Fibroblast of lung (primary cell): ENCODE measurements at regions not wholly inside any gene's neighbourhood (a gene's known extent, or its start where the extent isn't known, plus 50 kb on each side); places are given as distances from the start of the nearest gene placed in this dataset.

Experiments
- DNase-seq, 2 donors: peaks; one replicate each; pipeline versions ENCODE4 v3.0.0 to v3.0.0-alpha.2; 2010; ENCODE audit warnings: low read depth in 2 of 2
- H2AFZ ChIP-seq: 2 replicates; pipeline ENCODE4 v1.5.1; 2012; ENCODE audit warnings: low read length, control low read depth, inconsistent platforms
- H3K27ac ChIP-seq: 2 replicates; pipeline ENCODE4 v1.5.1; 2011; ENCODE audit warnings: low read length, control low read depth; ENCODE audit not compliant: insufficient read depth
- H3K27me3 ChIP-seq: 2 replicates; pipeline ENCODE4 v1.5.1; 2011; ENCODE audit warnings: mild to moderate bottlenecking, low read length; ENCODE audit not compliant: control insufficient read depth, insufficient read depth
- H3K36me3 ChIP-seq: 2 replicates; pipeline ENCODE4 v1.5.1; 2011; ENCODE audit warnings: low read length; ENCODE audit not compliant: control insufficient read depth, insufficient read depth
- H3K4me1 ChIP-seq: 2 replicates; pipeline ENCODE4 v1.5.1; 2011; ENCODE audit warnings: low read length; ENCODE audit not compliant: control insufficient read depth, insufficient read depth; ENCODE audit errors: extremely low read depth
- H3K4me2 ChIP-seq: 2 replicates; pipeline ENCODE4 v1.5.1; 2011; ENCODE audit warnings: low read length, control low read depth; ENCODE audit not compliant: insufficient read depth; ENCODE audit errors: extremely low read depth
- H3K4me3 ChIP-seq, 4 experiments: fragments of 200-600 bp in 1 of 4; sonication (generic) in 1 of 4; replicated peaks in 1 of 4; 2 replicates each; pipeline ENCODE4 v1.5.1; 2011 to 2016; ENCODE audit warnings: low read length in 4 of 4, low read depth in 3 of 4, mild to moderate bottlenecking in 3 of 4, control low read depth in 2 of 4, inconsistent platforms in 1 of 4, mixed read lengths in 1 of 4; ENCODE audit not compliant: insufficient read depth in 1 of 4; ENCODE audit errors: control extremely low read depth in 1 of 4
- H3K79me2 ChIP-seq: 2 replicates; pipeline ENCODE4 v1.5.1; 2012; ENCODE audit warnings: mild to moderate bottlenecking, low read length, inconsistent platforms; ENCODE audit not compliant: control insufficient read depth, insufficient read depth
- H3K9ac ChIP-seq: 2 replicates; pipeline ENCODE4 v1.5.1; 2011; ENCODE audit warnings: mild to moderate bottlenecking, low read length, control low read depth; ENCODE audit not compliant: insufficient read depth
- H3K9me3 ChIP-seq: 2 replicates; pipeline ENCODE4 v1.5.1; 2012; ENCODE audit warnings: low read depth, low read length; ENCODE audit not compliant: control insufficient read depth, insufficient read depth
- H4K20me1 ChIP-seq: 2 replicates; pipeline ENCODE4 v1.5.1; 2011; ENCODE audit warnings: low read length; ENCODE audit not compliant: control insufficient read depth, insufficient read depth; ENCODE audit errors: extremely low read depth
- EZH2 ChIP-seq: IDR thresholded peaks from 2 replicates; pipeline ENCODE4 v1.5.1; 2012; ENCODE audit warnings: low read length, control low read depth, mild to moderate bottlenecking; ENCODE audit errors: missing control alignments
- TF ChIP-seq, protein P1 (sequence below), 2 donors: IDR thresholded peaks in 1 of 2; conservative IDR thresholded peaks in 1 of 2; 1 replicate in 1 of 2; 2 replicates in 1 of 2; pipeline ENCODE4 v1.5.1; 2011 to 2012; ENCODE audit warnings: low read length in 2 of 2, control low read depth in 1 of 2, inconsistent platforms in 1 of 2, low read depth in 1 of 2, mild to moderate bottlenecking in 1 of 2

- H3K27ac ChIP-seq = no peak overlapping the region
- no peaks in the 10 kb centered on the region for H3K36me3 ChIP-seq
- no peaks in the 10 kb centered on the region for H4K20me1 ChIP-seq
- H3K4me1 ChIP-seq = no peaks in the 10 kb centered on the region
- no peak overlapping the region for H3K4me3 ChIP-seq
- no peak for DNase-seq
- no peak overlapping the region for H3K4me2 ChIP-seq
- no peak overlapping the region for H3K9ac ChIP-seq
- no peaks in the 10 kb centered on the region for H3K27me3 ChIP-seq
- no peak overlapping the region for H2AFZ ChIP-seq
- H3K79me2 ChIP-seq = no peaks in the 10 kb centered on the region
- no peak for TF ChIP-seq EZH2
- TF ChIP-seq, protein P1, sequence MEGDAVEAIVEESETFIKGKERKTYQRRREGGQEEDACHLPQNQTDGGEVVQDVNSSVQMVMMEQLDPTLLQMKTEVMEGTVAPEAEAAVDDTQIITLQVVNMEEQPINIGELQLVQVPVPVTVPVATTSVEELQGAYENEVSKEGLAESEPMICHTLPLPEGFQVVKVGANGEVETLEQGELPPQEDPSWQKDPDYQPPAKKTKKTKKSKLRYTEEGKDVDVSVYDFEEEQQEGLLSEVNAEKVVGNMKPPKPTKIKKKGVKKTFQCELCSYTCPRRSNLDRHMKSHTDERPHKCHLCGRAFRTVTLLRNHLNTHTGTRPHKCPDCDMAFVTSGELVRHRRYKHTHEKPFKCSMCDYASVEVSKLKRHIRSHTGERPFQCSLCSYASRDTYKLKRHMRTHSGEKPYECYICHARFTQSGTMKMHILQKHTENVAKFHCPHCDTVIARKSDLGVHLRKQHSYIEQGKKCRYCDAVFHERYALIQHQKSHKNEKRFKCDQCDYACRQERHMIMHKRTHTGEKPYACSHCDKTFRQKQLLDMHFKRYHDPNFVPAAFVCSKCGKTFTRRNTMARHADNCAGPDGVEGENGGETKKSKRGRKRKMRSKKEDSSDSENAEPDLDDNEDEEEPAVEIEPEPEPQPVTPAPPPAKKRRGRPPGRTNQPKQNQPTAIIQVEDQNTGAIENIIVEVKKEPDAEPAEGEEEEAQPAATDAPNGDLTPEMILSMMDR (conservative IDR thresholded peaks at IDR 0.05 in 1 of 2, IDR thresholded peaks at IDR 0.05 in 1 of 2; ENCODE audit: low read depth in 1 of 2, low read length in 2 of 2) = no peak
- H3K9me3 ChIP-seq = no peaks in the 10 kb centered on the region
These were observed 160.0 kb downstream of the TRIM29 start for GRCh38 chr11:119977881-119978280.

- no peaks in the 10 kb centered on the region for H4K20me1 ChIP-seq
- H3K9me3 ChIP-seq = no peaks in the 10 kb centered on the region
- DNase-seq = no peak
- no peaks in the 10 kb centered on the region for H3K4me1 ChIP-seq
- no peak overlapping the region for H3K4me2 ChIP-seq
- no peaks in the 10 kb centered on the region for H3K79me2 ChIP-seq
- H3K27me3 ChIP-seq = no peaks in the 10 kb centered on the region
- TF ChIP-seq EZH2 = no peak
- TF ChIP-seq, protein P1 (conservative IDR thresholded peaks at IDR 0.05 in 1 of 2, IDR thresholded peaks at IDR 0.05 in 1 of 2; ENCODE audit: low read depth in 1 of 2, low read length in 2 of 2) = no peak
- H3K4me3 ChIP-seq = no peak overlapping the region
- no peaks in the 10 kb centered on the region for H3K36me3 ChIP-seq
- H2AFZ ChIP-seq = no peak overlapping the region
- H3K27ac ChIP-seq = no peak overlapping the region
- no peak overlapping the region for H3K9ac ChIP-seq
These were observed 160.4 kb downstream of the TRIM29 start for GRCh38 chr11:119977561-119977860.

GRCh38 chr11:119976805-119977560 lies 160.9 kb downstream of the TRIM29 start:
- Histone ChIP-seq H3K27me3 (no peaks in the 10 kb centered on the region), H4K20me1 (no peaks in the 10 kb centered on the region), H2AFZ (no peak overlapping the region), H3K79me2 (no peaks in the 10 kb centered on the region), H3K27ac (no peak overlapping the region), H3K4me2 (no peak overlapping the region), H3K4me1 (no peaks in the 10 kb centered on the region), H3K4me3 (no peak overlapping the region), H3K9ac (no peak overlapping the region), H3K36me3 (no peaks in the 10 kb centered on the region), H3K9me3 (no peaks in the 10 kb centered on the region)
- no peak for DNase-seq
- TF ChIP-seq, protein P1 (conservative IDR thresholded peaks at IDR 0.05 in 1 of 2, IDR thresholded peaks at IDR 0.05 in 1 of 2; ENCODE audit: low read depth in 1 of 2, low read length in 2 of 2) = no peak
- TF ChIP-seq EZH2 = no peak
